Spleen (tissue), 7 donors: ENCODE measurements at regions not wholly inside any gene's neighbourhood (a gene's known extent, or its start where the extent isn't known, plus 50 kb on each side); places are given as distances from the start of the nearest gene placed in this dataset.

Experiments
- POLR2A ChIP-seq, 3 donors: fragments of 450-650 bp; IDR thresholded peaks; one replicate each; pipeline ENCODE4 v1.5.1; 2017; ENCODE audit warnings: antibody characterized with exemption in 3 of 3, mild to moderate bottlenecking in 1 of 3
- POLR2AphosphoS5 ChIP-seq, 3 donors: sonication (generic); formaldehyde crosslinking; IDR thresholded peaks; one replicate each; pipeline ENCODE4 v1.5.1; 2017; ENCODE audit warnings: antibody characterized with exemption in 3 of 3
- TF ChIP-seq, protein P1 (sequence below), 11 experiments: fragments of 200-600 bp in 7 of 11; fragments of 450-650 bp in 4 of 11; sonication (generic) in 4 of 11; IDR thresholded peaks in 8 of 11; conservative IDR thresholded peaks in 3 of 11; 1 replicate in 7 of 11; 2 replicates in 4 of 11; pipeline versions ENCODE4 v1.4.0 to v1.8.0; 2016 to 2021; ENCODE audit warnings: antibody characterized with exemption in 11 of 11, inconsistent platforms in 4 of 11, mild to moderate bottlenecking in 1 of 11
- donor health status: DM: no; HTN: no; CAD: no; lungs with moderate emphysema.
- donor health status: DM: no; HTN: no; CAD: no.
- donor health status: DM: no; HTN: no; CAD: no.

DNA sequence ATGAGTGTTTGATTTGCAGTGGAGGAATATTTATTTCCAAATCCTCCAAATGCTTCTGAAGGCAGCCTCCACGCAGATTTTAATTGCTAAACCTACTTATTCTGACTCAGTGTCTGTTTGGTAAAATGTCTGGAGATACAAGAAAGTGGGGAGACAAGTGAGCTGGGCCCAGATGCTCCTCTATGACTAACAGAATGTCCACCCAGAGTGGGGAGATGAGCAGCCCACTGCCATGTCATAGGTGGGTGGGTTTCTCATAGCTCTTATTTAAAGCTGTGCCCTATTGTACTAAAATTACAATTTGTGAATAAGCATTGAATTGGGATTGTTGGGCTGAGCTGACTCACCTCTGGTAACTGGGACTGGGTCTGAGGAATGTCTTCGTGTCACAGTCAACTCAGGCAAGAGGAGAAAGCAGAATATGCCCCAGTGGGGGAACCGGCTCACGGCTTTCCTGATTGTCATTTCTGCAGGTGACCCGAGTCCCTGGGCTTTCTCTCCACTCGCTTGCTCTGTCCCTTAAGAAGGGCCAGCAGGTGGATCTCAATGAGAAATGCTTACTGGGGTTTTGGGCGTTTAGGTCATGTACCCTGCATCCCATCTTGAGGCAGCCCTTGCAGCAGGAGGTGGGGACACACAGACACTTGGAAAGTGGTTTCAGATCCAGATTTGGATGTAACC is 116.3 kb upstream of the SPRED2 start:
- TF ChIP-seq, protein P1, sequence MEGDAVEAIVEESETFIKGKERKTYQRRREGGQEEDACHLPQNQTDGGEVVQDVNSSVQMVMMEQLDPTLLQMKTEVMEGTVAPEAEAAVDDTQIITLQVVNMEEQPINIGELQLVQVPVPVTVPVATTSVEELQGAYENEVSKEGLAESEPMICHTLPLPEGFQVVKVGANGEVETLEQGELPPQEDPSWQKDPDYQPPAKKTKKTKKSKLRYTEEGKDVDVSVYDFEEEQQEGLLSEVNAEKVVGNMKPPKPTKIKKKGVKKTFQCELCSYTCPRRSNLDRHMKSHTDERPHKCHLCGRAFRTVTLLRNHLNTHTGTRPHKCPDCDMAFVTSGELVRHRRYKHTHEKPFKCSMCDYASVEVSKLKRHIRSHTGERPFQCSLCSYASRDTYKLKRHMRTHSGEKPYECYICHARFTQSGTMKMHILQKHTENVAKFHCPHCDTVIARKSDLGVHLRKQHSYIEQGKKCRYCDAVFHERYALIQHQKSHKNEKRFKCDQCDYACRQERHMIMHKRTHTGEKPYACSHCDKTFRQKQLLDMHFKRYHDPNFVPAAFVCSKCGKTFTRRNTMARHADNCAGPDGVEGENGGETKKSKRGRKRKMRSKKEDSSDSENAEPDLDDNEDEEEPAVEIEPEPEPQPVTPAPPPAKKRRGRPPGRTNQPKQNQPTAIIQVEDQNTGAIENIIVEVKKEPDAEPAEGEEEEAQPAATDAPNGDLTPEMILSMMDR (IDR thresholded peaks at IDR 0.05 in 8 of 11, conservative IDR thresholded peaks at IDR 0.05 in 3 of 11): no peak
- TF ChIP-seq POLR2A (IDR thresholded peaks at IDR 0.05) (no peak), POLR2AphosphoS5 (IDR thresholded peaks at IDR 0.05) (no peak)
